Glutamatergic neuron (in vitro differentiated cells): ENCODE measurements at regions not wholly inside any gene's neighbourhood (a gene's known extent, or its start where the extent isn't known, plus 50 kb on each side); places are given as distances from the start of the nearest gene placed in this dataset.

ENCODE experiments used
- DNase-seq: peaks from one replicate; pipeline ENCODE4 v3.0.0; 2022
- H3K27ac Mint-ChIP-seq: one replicate; pipeline ENCODE4 v1.8.0; 2020; ENCODE audit warnings: mild to moderate bottlenecking, mixed read lengths, inconsistent platforms; ENCODE audit not compliant: unreplicated experiment
- H3K27me3 Mint-ChIP-seq: one replicate; pipeline ENCODE4 v1.8.0; 2020; ENCODE audit warnings: mild to moderate bottlenecking, moderate library complexity, mixed read lengths, inconsistent platforms; ENCODE audit not compliant: unreplicated experiment
- H3K36me3 Mint-ChIP-seq: one replicate; pipeline ENCODE4 v1.8.0; 2020; ENCODE audit warnings: mild to moderate bottlenecking, mixed read lengths, inconsistent platforms; ENCODE audit not compliant: unreplicated experiment
- H3K4me1 Mint-ChIP-seq: one replicate; pipeline ENCODE4 v1.8.0; 2020; ENCODE audit warnings: mild to moderate bottlenecking, low read depth, mixed read lengths, inconsistent platforms; ENCODE audit not compliant: unreplicated experiment
- H3K4me3 Mint-ChIP-seq: one replicate; pipeline ENCODE4 v1.8.0; 2020; ENCODE audit warnings: mild to moderate bottlenecking, mixed read lengths, inconsistent platforms; ENCODE audit not compliant: unreplicated experiment
- H3K9me3 Mint-ChIP-seq: one replicate; pipeline ENCODE4 v1.8.0; 2020; ENCODE audit warnings: mild to moderate bottlenecking, moderate library complexity, mixed read lengths, inconsistent platforms; ENCODE audit not compliant: unreplicated experiment
- CTCF ChIP-seq: fragments of 200-600 bp; sonication (generic); IDR thresholded peaks from one replicate; pipeline ENCODE4 v1.5.0; 2021; ENCODE audit not compliant: partially characterized antibody, unreplicated experiment

GRCh38 chr7:109950821-109951564, 1139.9 kb upstream of the LRRN3 start:
- Mint-ChIP-seq H3K36me3 (no peaks in the 10 kb centered on the region), H3K27ac (no peak overlapping the region), H3K9me3 (peaks cover 3% of the 10 kb centered on the region), H3K27me3 (peaks cover 3% of the 10 kb centered on the region), H3K4me1 (no peaks in the 10 kb centered on the region), H3K4me3 (no peak overlapping the region)
- TF ChIP-seq CTCF = no peak
- DNase-seq = no peak

- no peak overlapping the region for H3K27ac Mint-ChIP-seq
- H3K9me3 Mint-ChIP-seq = peaks cover 1% of the 10 kb centered on the region
- H3K27me3 Mint-ChIP-seq = peaks cover 3% of the 10 kb centered on the region
- no peak for TF ChIP-seq CTCF
- no peaks in the 10 kb centered on the region for H3K4me1 Mint-ChIP-seq
- H3K36me3 Mint-ChIP-seq = no peaks in the 10 kb centered on the region
- no peak for DNase-seq
- H3K4me3 Mint-ChIP-seq = no peak overlapping the region
Measured at GRCh38 chr7:109951565-109951928, 1139.4 kb upstream of the LRRN3 start.

GRCh38 chr7:109955986-109956385, 1134.9 kb upstream of the LRRN3 start:
- Mint-ChIP-seq H3K27ac (no peak overlapping the region), H3K36me3 (no peaks in the 10 kb centered on the region), H3K4me1 (no peaks in the 10 kb centered on the region), H3K4me3 (no peak overlapping the region), H3K9me3 (peaks cover 1% of the 10 kb centered on the region), H3K27me3 (peaks cover 3% of the 10 kb centered on the region)
- no peak for TF ChIP-seq CTCF
- no peak for DNase-seq

- no peak for TF ChIP-seq CTCF
- peaks cover 1% of the 10 kb centered on the region for H3K9me3 Mint-ChIP-seq
- no peak for DNase-seq
- peaks cover 3% of the 10 kb centered on the region for H3K27me3 Mint-ChIP-seq
- H3K36me3 Mint-ChIP-seq = no peaks in the 10 kb centered on the region
- H3K4me1 Mint-ChIP-seq = no peaks in the 10 kb centered on the region
- no peak overlapping the region for H3K27ac Mint-ChIP-seq
- H3K4me3 Mint-ChIP-seq = no peak overlapping the region
Measured at GRCh38 chr7:109956916-109957315, 1134.0 kb upstream of the LRRN3 start.

GRCh38 chr7:109963741-109964140, 1127.2 kb upstream of the LRRN3 start:
- no peaks in the 10 kb centered on the region for H3K36me3 Mint-ChIP-seq
- H3K9me3 Mint-ChIP-seq = no peaks in the 10 kb centered on the region
- H3K4me1 Mint-ChIP-seq = no peaks in the 10 kb centered on the region
- no peak overlapping the region for H3K4me3 Mint-ChIP-seq
- no peak overlapping the region for H3K27ac Mint-ChIP-seq
- no peaks in the 10 kb centered on the region for H3K27me3 Mint-ChIP-seq
- no peak for TF ChIP-seq CTCF
- DNase-seq = no peak
